Small intestine (tissue), 7 donors: ENCODE measurements at regions not wholly inside any gene's neighbourhood (a gene's known extent, or its start where the extent isn't known, plus 50 kb on each side); places are given as distances from the start of the nearest gene placed in this dataset.
"Not testable (repeated sequence)": the region's sequence is repeated elsewhere in the genome, so short reads cannot be mapped to it uniquely, and the experiment has no call there.

Experiments
- DNase-seq, 2 donors: peaks; one replicate each; pipeline versions ENCODE4 v3.0.0 to v3.0.0-alpha.2; 2013
- FAIRE-seq: peaks from 2 replicates; lab custom pipeline; 2012; peaks lifted over from hg19 to GRCh38; lab: Jason Lieb, UNC
- H3K27ac ChIP-seq, 3 donors: one replicate each; pipeline ENCODE4 v1.5.1; 2013; ENCODE audit warnings: low read length in 2 of 3, mild to moderate bottlenecking in 2 of 3, control low read depth in 1 of 3, inconsistent platforms in 1 of 3, low read depth in 1 of 3, moderate library complexity in 1 of 3
- H3K27me3 ChIP-seq, 3 donors: one replicate each; pipeline ENCODE4 v1.6.1; 2013; ENCODE audit warnings: low read length in 3 of 3, inconsistent platforms in 1 of 3; ENCODE audit not compliant: control insufficient read depth in 3 of 3, insufficient read depth in 3 of 3
- H3K36me3 ChIP-seq, 3 donors: one replicate each; pipeline ENCODE4 v1.6.1; 2013; ENCODE audit warnings: low read length in 3 of 3, inconsistent platforms in 1 of 3, low read depth in 1 of 3, mild to moderate bottlenecking in 1 of 3, moderate library complexity in 1 of 3; ENCODE audit not compliant: control insufficient read depth in 3 of 3, insufficient read depth in 2 of 3
- H3K4me1 ChIP-seq, 3 donors: one replicate each; pipeline ENCODE4 v1.6.1; 2013; ENCODE audit warnings: low read length in 2 of 3, inconsistent platforms in 1 of 3, low read depth in 1 of 3, mild to moderate bottlenecking in 1 of 3, moderate library complexity in 1 of 3; ENCODE audit not compliant: control insufficient read depth in 3 of 3, insufficient read depth in 2 of 3
- H3K4me3 ChIP-seq, 3 donors: one replicate each; pipeline ENCODE4 v1.5.1; 2013; ENCODE audit warnings: low read length in 3 of 3, control low read depth in 1 of 3, inconsistent platforms in 1 of 3, low read depth in 1 of 3, mild to moderate bottlenecking in 1 of 3, moderate library complexity in 1 of 3
- H3K9me3 ChIP-seq, 2 donors: one replicate each; pipeline ENCODE4 v1.6.1; 2013; ENCODE audit warnings: low read depth in 1 of 2, low read length in 1 of 2; ENCODE audit not compliant: control insufficient read depth in 2 of 2, insufficient read depth in 1 of 2
- WGBS, 3 donors: extraction: QIAGEN DNeasy Blood & Tissue Kit; methylation state at CpG; one replicate each; pipeline ENCODE4 v1.1.7; 2013; 5-methylcytosine and 5-hydroxymethylcytosine counted together
- donor health status: healthy with polysubstance abuse.
- donor health status: control.
- donor health status: control.
- donor health status: Bipolar disorder and iron deficiency.
- donor health status: healthy.

DNA sequence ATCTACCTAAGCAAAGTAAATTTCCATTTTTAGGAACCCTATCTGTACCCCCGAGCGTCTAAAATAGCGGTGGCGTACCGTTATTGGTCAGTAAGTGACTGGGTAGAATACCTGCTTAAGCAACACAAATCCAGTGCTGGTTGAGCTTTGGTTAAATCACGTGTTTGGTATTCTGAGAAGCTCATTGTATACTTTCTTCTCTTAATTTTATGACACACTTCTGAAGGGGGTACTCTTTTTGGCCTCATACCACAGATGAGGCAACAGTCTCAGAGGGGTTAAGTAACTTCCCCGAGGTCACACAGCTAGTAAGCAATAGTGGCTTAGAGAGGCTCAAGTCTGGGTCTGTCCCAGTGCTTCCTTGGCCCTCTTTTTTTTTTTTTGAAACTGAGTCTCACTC is 151.2 kb downstream of the TFAP2C start:
- H3K4me1 ChIP-seq: no peaks in the 10 kb centered on the region
- no peaks in the 10 kb centered on the region for H3K36me3 ChIP-seq
- no peaks in the 10 kb centered on the region for H3K27me3 ChIP-seq
- H3K4me3 ChIP-seq: no peak overlapping the region
- no peak for DNase-seq
- 59 to 62% (median 60%) methylated on average over 7 of the region's 7 CpGs for WGBS, 3 donors
- no peak for FAIRE-seq
- no peak overlapping the region for H3K27ac ChIP-seq
- no peaks in the 10 kb centered on the region for H3K9me3 ChIP-seq

GRCh38 chr20:56781108-56781739 is 152.1 kb downstream of the TFAP2C start:
- Histone ChIP-seq H3K27me3 (no peaks in the 10 kb centered on the region), H3K4me3 (no peak overlapping the region), H3K4me1 (no peaks in the 10 kb centered on the region), H3K9me3 (no peaks in the 10 kb centered on the region), H3K36me3 (no peaks in the 10 kb centered on the region), H3K27ac (no peak overlapping the region)
- WGBS, 3 donors: 47 to 53% (median 51%) methylated on average over 12 of the region's 12 CpGs
- FAIRE-seq (no peak), DNase-seq (no peak)

- H3K36me3 ChIP-seq, H3K27ac ChIP-seq, H3K4me1 ChIP-seq, DNase-seq, H3K4me3 ChIP-seq, FAIRE-seq, H3K27me3 ChIP-seq, H3K9me3 ChIP-seq: not testable (repeated sequence)
- WGBS, 3 donors: 59 to 69% (median 67%) methylated on average over 2 of the region's 2 CpGs
Observed at GRCh38 chr20:56781987-56782560, 153.0 kb downstream of the TFAP2C start.

GRCh38 chr20:56782814-56783213 is 153.7 kb downstream of the TFAP2C start:
- not testable (repeated sequence) for H3K4me1 ChIP-seq, H3K27ac ChIP-seq, DNase-seq, H3K4me3 ChIP-seq, H3K9me3 ChIP-seq, FAIRE-seq, H3K36me3 ChIP-seq, H3K27me3 ChIP-seq
- 85 to 92% (median 86%) methylated on average over 11 of the region's 11 CpGs for WGBS, 3 donors

GRCh38 chr20:56783826-56784225 is 154.7 kb downstream of the TFAP2C start:
- FAIRE-seq: no peak
- Histone ChIP-seq H3K4me3 (no peak overlapping the region), H3K9me3 (no peaks in the 10 kb centered on the region), H3K27ac (no peak overlapping the region), H3K36me3 (no peaks in the 10 kb centered on the region), H3K4me1 (no peaks in the 10 kb centered on the region), H3K27me3 (no peaks in the 10 kb centered on the region)
- DNase-seq: no peak
- 68 to 77% (median 75%) methylated on average over 4 of the region's 4 CpGs for WGBS, 3 donors

- WGBS, 3 donors: 58 to 66% (median 59%) methylated on average over 5 of the region's 5 CpGs
- FAIRE-seq (no peak), DNase-seq (no peak)
- Histone ChIP-seq H3K27ac (no peak overlapping the region), H3K4me1 (no peaks in the 10 kb centered on the region), H3K36me3 (no peaks in the 10 kb centered on the region), H3K4me3 (no peak overlapping the region), H3K27me3 (no peaks in the 10 kb centered on the region), H3K9me3 (no peaks in the 10 kb centered on the region)
Observed at GRCh38 chr20:56786503-56786902, 157.4 kb downstream of the TFAP2C start.

DNA sequence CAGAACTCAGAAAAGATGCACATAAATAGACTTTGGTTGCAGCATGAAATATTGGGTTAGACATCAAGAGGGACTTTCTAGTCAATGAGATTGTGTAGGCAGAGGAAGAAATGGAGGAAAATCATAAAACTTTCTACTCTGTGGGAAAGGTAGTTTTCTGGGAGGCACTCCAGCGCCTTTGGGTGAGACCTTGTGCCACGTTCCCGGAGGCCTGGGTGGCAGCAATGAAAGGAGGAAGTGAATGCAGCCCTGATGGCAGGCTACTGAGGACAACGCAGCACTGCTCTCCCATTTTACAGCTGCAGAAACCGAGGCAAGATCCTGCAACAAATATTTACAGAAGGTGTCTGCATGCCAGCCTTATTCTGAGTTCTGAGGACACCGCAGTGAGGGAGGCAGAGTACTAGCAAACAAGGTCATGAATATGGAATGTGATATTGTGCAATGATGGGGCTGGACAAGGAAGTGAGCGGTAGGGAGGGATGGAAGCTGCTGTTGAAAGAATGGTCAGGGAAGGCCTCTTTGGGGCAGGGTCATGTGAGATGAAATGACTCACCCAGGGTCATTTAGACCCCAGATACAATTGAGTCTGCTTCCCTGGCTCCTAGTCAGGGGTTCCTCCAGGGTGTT is 159.1 kb downstream of the TFAP2C start:
- Histone ChIP-seq H3K4me3 (no peak overlapping the region), H3K4me1 (no peaks in the 10 kb centered on the region), H3K27ac (peak overlapping the region in 1 of 3 donors; percentile 32), H3K36me3 (no peaks in the 10 kb centered on the region), H3K27me3 (no peaks in the 10 kb centered on the region), H3K9me3 (no peaks in the 10 kb centered on the region)
- WGBS, 3 donors: 58 to 72% (median 60%) methylated on average over 7 of the region's 7 CpGs
- FAIRE-seq: no peak
- DNase-seq: peak in 1 of 2 donors; percentile 17

GRCh38 chr20:56788671-56789610 is 159.8 kb downstream of the TFAP2C start:
- Histone ChIP-seq H3K4me3 (no peak overlapping the region), H3K4me1 (no peaks in the 10 kb centered on the region), H3K9me3 (no peaks in the 10 kb centered on the region), H3K36me3 (no peaks in the 10 kb centered on the region), H3K27ac (peak overlapping the region in 1 of 3 donors; percentile 49), H3K27me3 (no peaks in the 10 kb centered on the region)
- DNase-seq (no peak), FAIRE-seq (no peak)
- 77 to 83% (median 79%) methylated on average over 6 of the region's 6 CpGs for WGBS, 3 donors
